HG02763 (cell line): ENCODE measurements at regions not wholly inside any gene's neighbourhood (a gene's known extent, or its start where the extent isn't known, plus 50 kb on each side); places are given as distances from the start of the nearest gene placed in this dataset.
"Not testable (repeated sequence)": the region's sequence is repeated elsewhere in the genome, so short reads cannot be mapped to it uniquely, and the experiment has no call there.

ENCODE experiments used
- ATAC-seq: cut with Tn5 transposase; IDR thresholded peaks from one replicate; pipeline ENCODE4 v1.9.1; 2021; ENCODE audit warnings: mild to moderate bottlenecking, moderate library complexity; ENCODE audit not compliant: unreplicated experiment

DNA sequence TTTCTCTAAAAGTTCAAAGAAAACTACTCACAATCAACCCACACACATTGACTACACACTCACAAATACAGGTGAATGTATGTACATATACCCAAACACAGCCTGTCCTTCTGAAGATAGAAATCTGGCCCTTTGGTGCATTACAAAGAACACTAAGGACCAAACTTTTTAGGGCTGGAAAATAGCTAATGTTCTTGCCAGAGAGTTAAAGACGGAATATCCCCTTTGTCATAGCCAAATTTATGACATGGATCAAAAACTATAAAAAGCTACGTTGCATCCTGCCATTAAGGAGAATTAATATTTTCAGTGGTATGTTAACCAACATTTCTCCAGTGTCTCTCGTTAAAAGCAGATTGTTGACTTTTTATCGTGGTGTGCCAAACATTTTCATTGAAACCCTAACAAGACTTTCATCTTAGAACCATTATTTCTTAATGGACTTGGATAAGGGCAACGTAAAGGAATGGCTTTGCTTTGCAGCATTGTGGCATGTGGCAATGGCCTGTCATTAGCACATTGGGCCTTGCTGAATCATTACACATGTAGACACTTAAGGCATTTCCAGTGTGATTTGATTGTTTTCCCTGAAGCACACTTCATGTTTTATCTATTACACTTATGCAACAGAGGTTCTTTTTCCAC, 150.9 kb upstream of the MEOX2 start:
- ATAC-seq: no peak

DNA sequence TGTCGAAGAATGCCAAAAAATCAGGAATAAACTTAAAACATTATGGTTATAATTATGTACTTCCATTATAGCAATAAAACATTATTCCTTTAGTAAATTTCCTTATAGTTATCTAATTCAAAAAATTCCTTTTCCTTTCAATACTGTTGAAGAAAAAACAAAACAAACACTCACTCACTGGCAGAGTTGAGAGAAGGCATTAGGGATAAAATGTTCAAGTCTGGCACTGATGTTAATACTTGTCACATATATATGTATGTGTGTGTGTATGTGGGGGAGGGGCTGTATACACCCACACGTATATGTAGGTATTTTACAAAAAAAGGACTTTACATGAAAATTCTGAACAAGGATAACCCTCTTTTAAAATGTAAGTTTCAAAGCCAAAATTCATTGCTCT, 150.2 kb upstream of the MEOX2 start:
- ATAC-seq: no peak

DNA sequence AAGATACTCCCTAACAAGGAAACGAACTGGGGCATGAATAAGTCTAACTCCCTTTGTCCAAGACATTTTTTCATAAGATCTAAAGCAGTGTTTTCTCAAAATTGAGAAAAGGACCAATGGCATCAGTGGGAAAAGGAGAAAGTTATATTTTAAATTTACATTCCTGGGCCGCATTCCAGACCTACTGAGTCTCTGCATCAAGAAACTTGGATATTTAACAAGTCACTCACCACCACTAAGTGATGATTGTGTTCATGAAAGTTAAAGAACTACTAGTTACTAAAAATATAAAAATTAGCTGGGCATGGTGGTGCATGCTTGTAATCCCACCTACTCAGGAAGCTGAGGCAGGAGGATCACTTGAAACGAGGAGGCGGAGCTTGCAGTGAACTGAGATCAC, 149.6 kb upstream of the MEOX2 start:
- no peak for ATAC-seq

DNA sequence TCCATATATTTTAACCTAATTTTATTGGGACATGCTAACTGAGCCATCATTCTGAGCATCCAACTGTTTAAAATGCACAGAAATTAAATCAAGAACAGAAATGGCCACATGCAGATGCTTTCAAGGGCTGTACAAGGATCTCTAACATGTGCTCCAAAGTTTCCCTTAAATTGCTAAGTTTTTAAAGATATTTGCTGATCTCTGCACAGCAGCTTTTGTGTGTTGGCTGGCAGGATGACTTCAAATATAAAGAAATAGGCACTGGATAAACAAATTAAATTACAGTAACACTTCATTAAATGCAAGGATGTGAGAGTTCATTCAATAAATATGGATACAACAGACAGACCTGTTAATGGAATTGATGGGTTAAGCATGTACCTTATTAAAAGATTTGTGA, 148.0 kb upstream of the MEOX2 start:
- no peak for ATAC-seq

DNA sequence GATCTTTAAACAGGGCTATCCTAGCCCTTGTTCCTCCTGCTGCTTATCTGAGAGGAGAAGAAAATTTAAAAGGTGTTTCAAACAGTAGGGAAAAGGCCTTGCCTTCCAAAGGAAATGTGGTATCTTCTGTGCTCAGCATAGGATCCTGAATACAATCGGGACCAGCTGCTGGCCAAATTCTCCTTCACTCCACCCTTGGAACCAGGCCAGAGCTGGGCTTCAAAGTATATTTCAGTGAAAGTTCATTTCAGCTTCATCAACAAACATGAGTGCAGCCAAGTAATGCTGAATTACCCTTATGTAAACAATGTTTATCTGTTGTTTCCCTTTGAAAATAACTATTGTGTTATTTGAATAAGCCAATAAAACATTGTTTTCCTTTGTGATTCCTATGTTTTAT, 146.5 kb upstream of the MEOX2 start:
- no peak for ATAC-seq

DNA sequence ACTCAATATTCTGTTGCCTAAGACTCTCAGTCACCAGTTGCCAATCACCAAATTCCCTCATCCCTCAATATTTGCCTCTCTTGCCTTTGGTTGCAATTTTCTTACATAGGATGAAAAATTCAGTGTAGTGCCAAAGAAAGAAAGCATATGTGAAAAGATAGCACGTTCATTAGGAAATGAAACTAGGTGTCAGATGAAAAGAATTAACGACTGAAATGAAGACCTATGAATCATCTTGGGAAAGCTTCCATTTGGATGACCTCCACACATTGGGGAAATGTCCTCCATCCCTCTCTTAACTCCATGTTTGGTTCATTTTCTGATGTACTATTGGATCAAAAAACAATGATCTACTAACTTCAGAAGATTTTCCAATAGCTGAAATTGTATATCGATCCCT, 145.1 kb upstream of the MEOX2 start:
- ATAC-seq: no peak

DNA sequence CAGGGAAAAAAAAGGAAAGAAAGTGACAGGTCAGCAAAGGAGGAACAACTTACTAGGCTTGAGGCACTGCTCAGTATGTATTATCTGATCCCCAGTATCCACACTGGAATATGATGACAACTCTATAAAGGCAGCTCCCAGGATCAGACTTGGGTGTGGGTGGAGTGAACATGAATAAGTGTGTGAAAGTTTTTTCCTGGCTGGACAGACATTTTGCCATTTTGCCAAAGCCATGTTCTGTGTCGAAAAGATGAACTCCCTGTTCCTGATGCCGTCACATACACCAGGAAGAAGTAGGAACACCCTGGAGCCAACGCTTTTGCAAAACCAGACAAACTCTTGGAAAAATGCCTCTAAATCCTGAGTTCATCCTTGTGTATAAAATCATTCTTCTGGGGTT, 143.2 kb upstream of the MEOX2 start:
- ATAC-seq: no peak

DNA sequence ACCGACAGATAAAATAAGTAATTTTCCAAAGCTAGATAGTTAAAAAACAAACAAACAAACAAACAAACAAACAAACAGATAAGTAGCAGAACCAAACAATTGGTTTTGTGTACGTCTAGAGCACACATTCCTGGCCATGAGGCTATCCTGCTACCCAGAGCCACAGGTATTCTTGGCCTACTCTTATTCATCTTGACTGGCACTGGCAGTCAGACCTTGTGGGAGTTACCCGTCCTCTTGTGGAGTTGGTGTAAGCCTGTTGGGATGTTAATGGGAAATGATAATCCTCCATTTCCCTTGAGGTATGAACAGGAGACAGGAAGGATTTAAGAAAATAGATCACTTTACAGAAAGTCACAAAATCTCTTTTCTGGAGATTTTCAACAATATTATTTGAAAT, 142.4 kb upstream of the MEOX2 start:
- ATAC-seq: no peak

DNA sequence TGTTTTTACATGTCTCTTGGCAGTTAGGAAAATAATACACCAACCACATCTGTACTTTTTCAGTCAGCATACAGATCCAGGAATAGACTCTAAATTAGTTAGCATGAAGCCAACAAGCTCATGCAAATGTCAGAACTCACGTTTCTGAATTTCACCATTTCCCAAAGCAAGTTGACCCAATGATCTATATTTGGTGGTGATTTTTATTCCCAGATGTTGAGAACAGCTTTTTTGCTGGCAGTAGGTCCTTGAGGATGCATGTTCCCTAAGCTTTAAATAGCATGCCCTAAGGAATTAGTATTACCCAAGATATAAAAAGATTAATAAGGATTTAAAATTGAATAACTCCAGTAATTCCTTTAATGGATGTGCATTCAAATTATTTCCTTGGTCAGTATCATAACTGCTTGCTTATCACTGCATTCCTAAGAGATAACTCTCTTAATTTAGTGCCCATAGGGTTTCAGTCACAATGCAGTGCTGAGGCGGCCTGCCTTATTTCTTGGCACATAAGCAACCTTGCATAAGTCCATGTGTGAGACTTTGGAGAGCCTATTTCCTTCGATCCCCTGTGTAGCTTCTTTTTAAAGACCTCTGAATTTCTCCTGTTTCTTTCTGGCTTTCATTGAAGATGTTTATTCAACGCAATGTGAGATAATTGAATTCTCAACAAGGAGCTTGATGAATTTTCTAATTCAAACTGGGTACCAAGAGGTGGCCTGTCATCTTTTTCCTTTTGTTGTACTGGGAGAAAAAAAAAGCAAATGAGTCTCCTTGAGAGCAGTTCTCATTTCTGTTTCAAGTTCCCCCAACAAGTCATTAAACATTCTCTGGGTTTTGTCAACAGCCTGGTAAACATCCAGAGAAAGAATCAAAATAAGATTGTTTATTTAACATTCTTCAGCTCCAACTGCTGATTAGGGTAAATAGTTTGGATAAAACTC, 135.3 kb upstream of the MEOX2 start:
- no peak for ATAC-seq

DNA sequence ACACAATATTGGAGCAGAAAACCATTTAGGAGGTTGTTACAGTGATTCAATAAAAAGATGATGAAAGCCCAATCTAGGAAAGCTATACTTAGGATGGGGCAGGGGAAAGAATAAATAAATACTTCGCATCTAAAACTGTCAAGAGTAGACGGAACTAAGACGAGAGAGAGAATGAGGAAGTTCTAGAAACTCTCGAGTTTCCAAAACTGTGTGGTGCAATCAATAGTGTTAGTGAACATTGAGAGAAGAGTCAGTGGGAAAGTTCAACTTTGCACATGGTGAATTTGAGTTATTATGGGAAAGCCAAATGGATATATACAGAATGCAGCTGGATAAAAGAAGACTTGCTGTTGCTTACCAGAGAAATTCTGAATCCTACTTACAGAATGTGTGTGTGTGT, 133.8 kb upstream of the MEOX2 start:
- no peak for ATAC-seq

DNA sequence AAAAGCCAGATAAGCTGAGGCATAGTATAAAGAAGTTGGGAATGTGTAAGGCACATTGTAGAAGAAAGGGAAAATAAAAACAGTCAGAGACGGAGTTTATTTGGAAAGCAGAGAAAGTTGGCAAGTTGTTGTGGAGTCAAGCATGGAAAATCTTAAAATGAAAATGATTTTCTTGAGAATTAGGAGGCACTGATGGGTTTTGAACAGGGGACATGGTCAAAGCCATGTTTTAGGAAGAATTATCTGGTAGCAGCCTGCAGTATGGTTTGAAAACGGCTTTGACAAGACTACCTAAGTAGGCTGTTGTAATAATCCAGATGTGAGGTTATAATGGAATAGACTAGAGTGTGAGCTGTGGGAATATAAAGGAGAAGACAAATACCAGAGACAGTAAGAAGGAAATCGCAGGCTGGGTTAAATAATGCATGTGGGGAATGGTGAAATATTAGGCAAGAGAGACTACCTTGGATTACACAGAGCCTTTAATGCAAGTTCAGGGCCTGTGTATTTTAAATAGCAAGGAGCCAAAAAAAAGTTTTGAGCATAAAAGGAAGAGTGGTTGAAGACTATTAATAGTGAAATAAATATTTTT, 130.4 kb upstream of the MEOX2 start:
- ATAC-seq: no peak

DNA sequence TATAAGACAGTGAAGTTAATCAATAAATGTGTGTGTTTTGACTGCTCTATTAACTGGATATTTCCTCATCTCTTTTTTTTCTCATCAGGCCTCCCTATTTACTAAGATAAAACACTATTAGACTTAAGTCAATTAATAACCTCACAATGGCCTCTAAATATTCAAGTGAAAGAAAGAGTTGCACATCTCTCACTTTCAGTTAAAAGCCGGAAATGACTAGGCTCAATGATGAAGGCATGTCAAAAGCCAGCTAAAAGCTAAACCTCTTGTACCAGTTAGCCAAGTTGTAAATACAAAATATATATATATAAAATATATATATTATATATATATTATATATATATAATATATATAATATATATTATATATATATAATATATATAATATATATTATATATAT, 127.0 kb upstream of the MEOX2 start:
- ATAC-seq: no peak

DNA sequence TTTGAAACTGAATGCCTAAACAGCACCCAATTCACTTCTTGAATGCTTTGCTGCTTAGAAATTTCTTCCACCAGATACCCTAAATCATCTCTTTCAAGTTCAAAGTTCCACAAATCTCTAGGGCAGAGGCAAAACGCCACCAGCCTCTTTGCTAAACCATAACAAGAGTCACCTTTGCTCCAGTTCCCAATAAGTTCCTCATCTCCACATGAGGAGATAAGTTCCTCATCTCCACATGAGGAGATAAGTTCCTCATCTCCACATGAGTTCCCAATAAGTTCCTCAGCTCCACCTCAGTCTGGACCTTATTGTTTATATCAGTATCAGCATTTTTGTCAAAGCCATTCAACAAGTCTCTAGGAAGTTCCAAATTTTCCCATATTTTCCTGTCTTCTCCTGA, 123.9 kb upstream of the MEOX2 start:
- ATAC-seq: not testable (repeated sequence)

DNA sequence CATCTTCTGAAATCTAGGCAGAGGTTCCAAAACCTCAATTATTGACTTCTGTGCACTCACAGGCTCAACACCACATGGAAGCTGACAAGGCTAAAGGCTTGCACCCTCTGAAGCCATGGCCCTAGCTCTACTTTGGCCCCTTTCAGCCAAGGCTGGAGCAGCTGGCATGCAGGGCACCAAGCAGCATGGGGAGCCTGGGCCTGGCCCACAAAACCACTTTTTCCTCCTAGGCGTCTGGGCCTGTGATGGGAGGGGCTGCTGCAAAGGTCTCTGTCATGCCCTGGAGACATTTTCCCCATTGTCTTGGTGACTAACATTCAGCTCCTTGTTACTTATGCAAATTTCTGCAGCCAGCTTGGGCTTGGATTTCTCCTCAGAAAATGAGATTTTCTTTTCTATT, 123.5 kb upstream of the MEOX2 start:
- not testable (repeated sequence) for ATAC-seq

DNA sequence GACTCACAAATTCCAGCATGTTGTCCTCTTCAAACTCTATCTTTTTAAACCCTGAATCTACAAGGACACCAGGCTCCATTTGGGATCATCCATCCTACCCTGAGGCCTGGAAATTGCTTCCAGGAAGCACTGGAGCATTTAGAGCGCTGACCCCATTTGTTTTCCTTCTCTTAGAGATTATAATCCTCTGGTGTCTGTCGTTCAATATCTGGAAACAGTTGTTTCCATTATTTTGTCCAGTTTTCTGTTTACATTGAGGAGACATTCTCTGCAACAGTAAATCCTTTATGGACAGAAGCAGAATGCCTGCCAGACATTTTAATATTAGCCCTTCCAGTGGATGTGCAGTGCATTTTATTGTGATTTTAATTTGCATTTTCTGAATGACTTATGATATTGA, 119.4 kb upstream of the MEOX2 start:
- no peak for ATAC-seq

DNA sequence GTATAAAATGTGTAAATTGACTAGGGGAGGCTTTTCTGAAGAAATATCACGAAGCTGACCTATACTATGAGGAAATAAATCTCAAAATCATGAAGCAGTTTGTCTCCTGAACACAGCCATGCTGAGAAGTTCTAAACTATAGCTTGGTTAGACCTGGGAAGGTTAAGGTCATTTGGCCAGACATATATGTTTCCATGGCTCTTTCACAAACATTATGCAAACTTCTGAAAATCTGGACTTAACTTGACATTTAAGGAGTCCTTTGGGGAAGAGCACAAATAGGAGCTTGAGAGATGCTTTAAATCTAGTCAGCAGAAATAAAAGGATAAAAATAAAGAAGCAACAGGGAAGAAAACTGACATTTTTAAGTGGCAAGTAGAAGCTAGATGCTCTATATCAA, 115.9 kb upstream of the MEOX2 start:
- no peak for ATAC-seq

DNA sequence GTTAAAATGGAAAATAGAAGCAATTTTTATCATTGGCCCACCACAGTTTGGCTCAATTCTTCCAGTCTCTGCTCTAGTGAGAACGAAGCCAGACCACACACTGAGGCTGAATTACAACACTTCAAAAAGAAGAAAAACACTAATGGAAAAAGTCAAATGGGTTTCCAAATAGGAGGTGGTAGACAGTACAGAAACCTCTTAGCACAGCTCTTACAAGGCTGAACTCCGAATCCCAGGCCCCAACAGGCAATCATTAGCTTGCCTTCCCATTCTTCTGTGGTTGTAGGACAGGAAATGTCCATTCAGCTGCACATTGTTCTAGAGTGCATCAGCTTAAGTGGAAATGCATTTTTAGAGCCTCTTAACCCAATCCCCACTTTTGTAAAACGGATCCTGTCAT, 115.1 kb upstream of the MEOX2 start:
- ATAC-seq: no peak

DNA sequence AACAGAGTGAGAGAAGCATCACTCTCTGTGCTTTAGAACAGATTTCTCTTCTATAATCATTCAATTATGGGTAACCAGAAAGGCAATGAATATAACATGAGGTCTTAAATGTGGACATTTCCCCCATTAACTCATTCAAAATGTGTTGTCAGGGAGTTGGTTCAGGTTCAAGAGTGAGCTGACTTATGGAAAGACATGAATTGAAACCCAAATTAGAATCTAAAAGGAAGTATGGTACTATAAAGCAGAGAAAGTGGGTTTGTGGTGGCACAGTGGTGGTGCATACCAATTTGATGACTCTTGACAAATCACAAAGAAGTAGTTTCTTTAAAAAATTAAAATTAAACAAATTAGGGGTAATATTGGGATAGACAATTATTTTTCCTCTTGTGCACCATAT, 114.6 kb upstream of the MEOX2 start:
- no peak for ATAC-seq

DNA sequence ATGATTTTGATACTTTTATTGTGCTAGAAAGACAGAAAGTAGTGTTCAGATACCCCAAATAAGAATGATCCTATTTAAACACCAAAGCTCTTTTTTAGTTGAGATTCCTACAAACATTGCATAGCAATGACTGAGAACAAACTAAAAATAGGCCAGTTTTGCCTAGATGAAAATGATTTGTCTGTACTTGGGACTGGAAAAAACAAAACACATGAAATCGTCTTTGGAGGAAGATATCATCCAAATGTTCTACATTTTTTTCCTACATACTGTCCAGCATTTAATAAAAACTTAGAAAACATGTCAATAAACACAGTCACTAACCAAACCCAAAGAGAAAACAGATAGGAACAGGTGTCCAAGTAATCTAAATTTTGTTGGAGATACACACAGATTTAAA, 111.6 kb upstream of the MEOX2 start:
- ATAC-seq: no peak

DNA sequence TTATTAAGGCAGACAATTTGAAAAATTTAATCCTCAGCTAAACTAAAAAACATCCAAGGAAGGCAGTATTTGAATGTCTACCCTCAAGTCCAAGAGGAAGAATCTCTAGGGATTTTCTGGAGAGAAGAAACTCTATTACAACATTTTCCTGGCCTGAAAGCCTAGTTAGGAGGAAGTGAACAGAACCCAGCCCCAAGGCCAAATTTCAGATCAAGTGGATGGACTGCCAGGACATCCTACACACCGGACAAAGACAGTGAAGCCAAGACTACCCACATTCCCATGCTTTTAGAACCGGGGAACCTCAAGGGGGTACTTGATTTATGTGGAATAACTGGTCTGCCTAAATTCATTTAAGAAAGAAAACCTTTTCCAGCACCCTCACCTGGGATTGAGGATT, 108.9 kb upstream of the MEOX2 start:
- no peak for ATAC-seq

DNA sequence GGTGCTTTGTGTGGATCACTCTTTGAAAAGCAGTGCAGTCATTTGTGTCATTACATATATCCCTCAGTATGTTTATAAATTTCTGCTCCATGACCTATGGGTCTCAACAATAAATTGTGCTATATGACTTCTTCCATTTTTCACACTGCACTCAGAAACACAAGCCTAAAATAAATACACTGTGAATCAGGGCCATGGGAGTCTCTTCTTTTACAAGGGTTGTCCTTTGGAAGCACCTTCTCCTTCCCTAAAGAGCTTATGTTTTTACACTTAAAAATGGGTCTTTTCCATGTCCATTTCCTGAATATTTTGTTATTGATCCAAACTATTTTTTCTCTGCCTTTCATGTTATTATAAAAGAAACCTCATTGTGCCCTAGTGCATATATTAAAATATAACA, 108.3 kb upstream of the MEOX2 start:
- ATAC-seq: no peak

DNA sequence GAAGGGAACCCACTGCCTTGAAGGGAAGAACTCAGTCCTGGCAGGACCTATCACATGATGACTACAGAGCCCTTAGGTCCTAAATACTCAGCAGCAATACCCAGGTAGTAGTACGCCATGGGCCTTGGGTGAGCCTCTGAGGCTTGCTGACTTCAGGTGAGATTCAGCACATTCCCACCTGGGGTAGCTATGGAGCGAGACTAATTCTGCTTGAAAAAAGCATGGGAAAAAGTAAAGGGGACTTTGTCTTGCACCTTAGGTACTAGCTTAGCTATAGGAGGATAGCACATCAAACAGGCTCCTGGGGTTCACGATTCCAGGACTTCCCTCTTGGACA, 98.2 kb upstream of the MEOX2 start:
- no peak for ATAC-seq
